Tibial nerve (tissue), 4 donors: ENCODE measurements at regions not wholly inside any gene's neighbourhood (a gene's known extent, or its start where the extent isn't known, plus 50 kb on each side); places are given as distances from the start of the nearest gene placed in this dataset.

Experiments
- DNase-seq, 2 donors: peaks; one replicate each; pipeline ENCODE4 v3.0.0-alpha.2; 2019; ENCODE audit warnings: low spot score in 2 of 2
- H3K27ac ChIP-seq, 4 donors: fragments of 200-600 bp; sonication (generic) in 3 of 4; one replicate each; pipeline ENCODE4 v1.5.1; 2017 to 2019; ENCODE audit warnings: mild to moderate bottlenecking in 1 of 4
- H3K27me3 ChIP-seq, 2 donors: fragments of 200-600 bp; sonication (generic) in 1 of 2; one replicate each; pipeline versions ENCODE4 v1.5.1 to v1.6.0; 2017 to 2019
- H3K36me3 ChIP-seq, 3 donors: fragments of 200-600 bp; sonication (generic); one replicate each; pipeline ENCODE4 v1.5.1; 2018 to 2019
- H3K4me1 ChIP-seq, 4 donors: fragments of 200-600 bp; sonication (generic) in 3 of 4; one replicate each; pipeline ENCODE4 v1.5.1; 2017 to 2019
- H3K4me3 ChIP-seq, 4 donors: fragments of 200-600 bp; sonication (generic) in 3 of 4; one replicate each; pipeline ENCODE4 v1.5.1; 2017 to 2019; ENCODE audit warnings: mild to moderate bottlenecking in 1 of 4, moderate library complexity in 1 of 4
- H3K9me3 ChIP-seq, 4 donors: fragments of 200-600 bp; sonication (generic) in 3 of 4; one replicate each; pipeline ENCODE4 v1.5.1; 2017 to 2019
- CTCF ChIP-seq, 5 experiments: fragments of 200-600 bp in 3 of 5; fragments of 450-650 bp in 2 of 5; sonication (generic) in 3 of 5; IDR thresholded peaks; one replicate each; pipeline ENCODE4 v1.5.1; 2016 to 2019; ENCODE audit warnings: antibody characterized with exemption in 5 of 5, mild to moderate bottlenecking in 3 of 5, moderate library complexity in 2 of 5
- EP300 ChIP-seq, 2 donors: sonication (generic); formaldehyde crosslinking; IDR thresholded peaks; one replicate each; pipeline ENCODE4 v1.6.1; 2017; ENCODE audit warnings: antibody characterized with exemption in 2 of 2, mild to moderate bottlenecking in 1 of 2
- POLR2A ChIP-seq, 2 donors: fragments of 450-650 bp; IDR thresholded peaks; one replicate each; pipeline ENCODE4 v1.6.1; 2017; ENCODE audit warnings: antibody characterized with exemption in 2 of 2, mild to moderate bottlenecking in 2 of 2, moderate library complexity in 2 of 2
- WGBS, 2 donors: methylation state at CpG; one replicate each; pipeline ENCODE4 v1.1.5; 2018; 5-methylcytosine and 5-hydroxymethylcytosine counted together

GRCh38 chr22:27408068-27408467, 393.5 kb downstream of the MN1 start:
- TF ChIP-seq POLR2A (IDR thresholded peaks at IDR 0.05) (no peak), EP300 (IDR thresholded peaks at IDR 0.05) (no peak), CTCF (IDR thresholded peaks at IDR 0.05) (no peak)
- Histone ChIP-seq H3K4me1 (no peaks in the 10 kb centered on the region), H3K27me3 (peaks cover 0 to 5% of the 10 kb centered on the region in 2 donors), H3K9me3 (peaks cover 0 to 4% (median 0%) of the 10 kb centered on the region in 4 donors), H3K36me3 (no peaks in the 10 kb centered on the region), H3K27ac (no peak overlapping the region), H3K4me3 (no peak overlapping the region)
- DNase-seq = no peak
- 82 to 85% methylated on average over 2 of the region's 2 CpGs for WGBS, 2 donors

GRCh38 chr22:27409299-27409698, 392.3 kb downstream of the MN1 start:
- Histone ChIP-seq H3K4me3 (no peak overlapping the region), H3K9me3 (no peaks in the 10 kb centered on the region), H3K36me3 (no peaks in the 10 kb centered on the region), H3K4me1 (no peaks in the 10 kb centered on the region), H3K27me3 (peaks cover 0 to 5% of the 10 kb centered on the region in 2 donors), H3K27ac (no peak overlapping the region)
- TF ChIP-seq POLR2A (IDR thresholded peaks at IDR 0.05) (no peak), EP300 (IDR thresholded peaks at IDR 0.05) (no peak), CTCF (IDR thresholded peaks at IDR 0.05) (no peak)
- 71 to 80% methylated on average over 11 of the region's 11 CpGs for WGBS, 2 donors
- DNase-seq = no peak

GRCh38 chr22:27412866-27413445, 388.6 kb downstream of the MN1 start:
- DNase-seq = no peak
- 78 to 83% methylated on average over 6 to 7 of the region's 7 CpGs for WGBS, 2 donors
- H3K27me3 ChIP-seq = peaks cover 0 to 11% of the 10 kb centered on the region in 2 donors
- no peak overlapping the region for H3K4me3 ChIP-seq
- no peaks in the 10 kb centered on the region for H3K9me3 ChIP-seq
- no peaks in the 10 kb centered on the region for H3K36me3 ChIP-seq
- TF ChIP-seq CTCF (IDR thresholded peaks at IDR 0.05) (no peak), POLR2A (IDR thresholded peaks at IDR 0.05) (no peak), EP300 (IDR thresholded peaks at IDR 0.05) (no peak)
- peaks cover 0 to 6% (median 0%) of the 10 kb centered on the region in 4 donors for H3K4me1 ChIP-seq
- no peak overlapping the region for H3K27ac ChIP-seq

- Histone ChIP-seq H3K36me3 (no peaks in the 10 kb centered on the region), H3K4me1 (peaks cover 0 to 6% (median 0%) of the 10 kb centered on the region in 4 donors), H3K4me3 (no peak overlapping the region), H3K27ac (no peak overlapping the region), H3K27me3 (peaks cover 0 to 11% of the 10 kb centered on the region in 2 donors), H3K9me3 (no peaks in the 10 kb centered on the region)
- 83 to 86% methylated on average over 3 of the region's 3 CpGs for whole genome bisulfite sequencing, 2 donors
- TF ChIP-seq EP300 (IDR thresholded peaks at IDR 0.05) = no peak
- TF ChIP-seq CTCF (IDR thresholded peaks at IDR 0.05) = no peak
- TF ChIP-seq POLR2A (IDR thresholded peaks at IDR 0.05) = no peak
- no peak for DNase-seq
These were observed 387.9 kb downstream of the MN1 start for GRCh38 chr22:27413702-27414101.

GRCh38 chr22:27416511-27417420, 384.8 kb downstream of the MN1 start:
- Histone ChIP-seq H3K9me3 (no peaks in the 10 kb centered on the region), H3K27me3 (peaks cover 0 to 11% of the 10 kb centered on the region in 2 donors), H3K36me3 (no peaks in the 10 kb centered on the region), H3K27ac (no peak overlapping the region), H3K4me1 (peaks cover 0 to 20% (median 5%) of the 10 kb centered on the region in 4 donors), H3K4me3 (no peak overlapping the region)
- DNase-seq = no peak
- WGBS, 2 donors = 16 to 24% methylated on average over 10 to 12 of the region's 12 CpGs
- TF ChIP-seq CTCF (IDR thresholded peaks at IDR 0.05) (no peak), POLR2A (IDR thresholded peaks at IDR 0.05) (no peak), EP300 (IDR thresholded peaks at IDR 0.05) (no peak)
